Panc1 (cell line): ENCODE measurements at regions not wholly inside any gene's neighbourhood (a gene's known extent, or its start where the extent isn't known, plus 50 kb on each side); places are given as distances from the start of the nearest gene placed in this dataset.

Source experiments
- ATAC-seq: fragments of 200-7000 bp; cut with Tn5 transposase; 2 replicates; pipeline ENCODE4 v1.9.1; 2020; ENCODE audit warnings: mild to moderate bottlenecking, moderate library complexity
- BruUV-seq: library from RNA; stranded (reverse); fragments of 400-500 nt; replicated peaks from 2 replicates; lab custom pipeline; 2021; lab: Mats Ljungman, UMichigan
- CTCF ChIA-PET: fragments of 300-600 bp; sonication (Branson Sonifier 250); formaldehyde crosslinking; loops from one replicate; lab custom pipeline; 2022; ENCODE audit warnings: antibody characterized with exemption; lab: Charles Lee
- POLR2A ChIA-PET: fragments of 300-600 bp; sonication (Branson Sonifier 250); formaldehyde crosslinking; loops from one replicate; lab custom pipeline; 2022; ENCODE audit warnings: antibody characterized with exemption; lab: Charles Lee
- DNase-seq: peaks from one replicate; pipeline ENCODE4 v3.0.0-alpha.2; 2010; ENCODE audit warnings: low read depth, low spot score
- H3K27ac ChIP-seq: 2 replicates; pipeline ENCODE4 v1.5.1; 2011; ENCODE audit warnings: mild to moderate bottlenecking, low read length, inconsistent platforms
- H3K27me3 ChIP-seq: fragments of 200-500 bp; sonication (Bioruptor generic); 2 replicates; pipeline ENCODE4 v1.6.0; 2014; ENCODE audit warnings: low read length, inconsistent platforms; ENCODE audit not compliant: control insufficient read depth, insufficient read depth
- H3K36me3 ChIP-seq: fragments of 200-500 bp; sonication (Bioruptor generic); 2 replicates; pipeline ENCODE4 v1.5.1; 2014; ENCODE audit warnings: inconsistent platforms, mild to moderate bottlenecking, low read length, moderate library complexity; ENCODE audit not compliant: control insufficient read depth, insufficient read depth
- H3K4me1 ChIP-seq: 2 replicates; pipeline ENCODE4 v1.5.1; 2011; ENCODE audit warnings: inconsistent platforms, mild to moderate bottlenecking, low read length, moderate library complexity; ENCODE audit not compliant: control insufficient read depth, insufficient read depth
- H3K4me3 ChIP-seq, 2 experiments: 2 replicates each; pipeline ENCODE4 v1.5.1; 2011 to 2012; ENCODE audit warnings: low read depth in 2 of 2, low read length in 2 of 2, mild to moderate bottlenecking in 2 of 2, inconsistent platforms in 1 of 2, moderate library complexity in 1 of 2
- H3K9me3 ChIP-seq: fragments of 200-500 bp; sonication (Bioruptor generic); 2 replicates; pipeline ENCODE4 v1.5.1; 2014; ENCODE audit warnings: low read depth, mild to moderate bottlenecking, inconsistent platforms, low read length, moderate library complexity; ENCODE audit not compliant: control insufficient read depth, insufficient read depth
- POLR2AphosphoS5 ChIP-seq: IDR thresholded peaks from 2 replicates; pipeline ENCODE4 v1.6.1; 2012; ENCODE audit warnings: mild to moderate bottlenecking, low read depth, low read length, moderate library complexity
- SIN3A ChIP-seq: IDR thresholded peaks from 2 replicates; pipeline ENCODE4 v1.6.1; 2012; ENCODE audit warnings: low read depth, mild to moderate bottlenecking, low read length, moderate library complexity, borderline replicate concordance; ENCODE audit not compliant: insufficient read depth
- TCF7L2 ChIP-seq: IDR thresholded peaks from 2 replicates; pipeline ENCODE4 v1.6.1; 2011; ENCODE audit warnings: mild to moderate bottlenecking, low read depth, low read length, inconsistent platforms
- in situ Hi-C: cut with HindIII; loops from 2 replicates; pipeline ENCODE4 v1.10.0; 2016; ENCODE audit warnings: low sequenced_read_pairs, low pct_unique_long_range_greater_than_20kb
- intact Hi-C: fragments of 100-400 bp; cut with micrococcal nuclease; formaldehyde crosslinking; loops from one replicate; pipeline ENCODE4 v1.10.0; 2022; ENCODE audit not compliant: unreplicated experiment
- TF ChIP-seq, protein P1 (sequence below), 2 experiments: IDR thresholded peaks; 2 replicates each; pipeline ENCODE4 v1.6.1; 2011 to 2012; ENCODE audit warnings: low read depth in 2 of 2, control low read depth in 1 of 2, low read length in 1 of 2, mild to moderate bottlenecking in 1 of 2, moderate library complexity in 1 of 2; ENCODE audit not compliant: insufficient read depth in 1 of 2
- TF ChIP-seq, protein P2 (sequence below): fragments of 450-650 bp; IDR thresholded peaks from 2 replicates; pipeline ENCODE4 v1.5.1; 2017; ENCODE audit warnings: mild to moderate bottlenecking

DNA sequence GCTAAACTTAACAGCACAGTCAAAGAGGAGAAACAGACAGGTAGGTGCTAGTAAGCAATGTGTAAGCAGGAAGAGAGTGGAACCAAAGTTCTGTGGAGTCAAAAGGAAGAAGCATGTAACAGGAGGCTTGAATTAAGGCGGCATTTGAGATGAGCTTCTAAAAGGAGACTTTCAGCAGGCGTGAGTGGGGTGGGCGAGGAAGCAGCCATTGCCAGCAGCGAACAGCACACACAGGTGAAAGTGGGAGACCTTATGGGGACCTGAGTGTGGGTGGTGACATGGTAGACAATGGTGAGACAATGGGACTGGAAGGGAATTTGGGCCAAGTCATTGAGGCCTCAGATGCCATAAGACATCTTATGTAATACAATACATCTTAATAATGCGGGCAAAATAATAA, 195.0 kb downstream of the PAX1 start:
- POLR2A ChIA-PET: no interaction called here

DNA sequence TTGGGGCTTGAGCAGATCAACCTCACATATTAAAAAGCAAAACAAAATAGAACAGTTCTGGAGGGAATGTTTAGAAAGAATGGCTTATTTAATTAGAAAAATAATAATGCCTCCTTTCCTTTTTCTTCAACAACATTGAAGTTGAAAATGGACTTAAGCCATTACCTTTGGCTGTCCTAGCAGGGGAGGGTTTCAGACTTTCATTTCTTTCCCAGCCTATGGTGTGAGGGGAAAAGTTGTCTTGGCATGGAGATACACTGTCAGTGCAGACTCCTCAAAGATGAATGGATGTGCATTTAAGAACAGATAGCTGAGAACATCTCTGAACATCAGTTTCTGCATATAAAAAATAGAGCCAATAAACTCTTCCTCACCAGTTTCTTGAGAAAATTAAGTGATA, 169.5 kb downstream of the PAX1 start:
- in situ Hi-C loops: no loop called here
- CTCF ChIA-PET: no interaction called here

More for the DNA sequence above, 195.0 kb downstream of the PAX1 start:
- DNase-seq (no peak), ATAC-seq (no peak)
- intact Hi-C loops (no loop called here), in situ Hi-C loops (no loop called here)
- H3K4me3 ChIP-seq: no peak overlapping the region
- TF ChIP-seq TCF7L2: no peak
- TF ChIP-seq, protein P1, sequence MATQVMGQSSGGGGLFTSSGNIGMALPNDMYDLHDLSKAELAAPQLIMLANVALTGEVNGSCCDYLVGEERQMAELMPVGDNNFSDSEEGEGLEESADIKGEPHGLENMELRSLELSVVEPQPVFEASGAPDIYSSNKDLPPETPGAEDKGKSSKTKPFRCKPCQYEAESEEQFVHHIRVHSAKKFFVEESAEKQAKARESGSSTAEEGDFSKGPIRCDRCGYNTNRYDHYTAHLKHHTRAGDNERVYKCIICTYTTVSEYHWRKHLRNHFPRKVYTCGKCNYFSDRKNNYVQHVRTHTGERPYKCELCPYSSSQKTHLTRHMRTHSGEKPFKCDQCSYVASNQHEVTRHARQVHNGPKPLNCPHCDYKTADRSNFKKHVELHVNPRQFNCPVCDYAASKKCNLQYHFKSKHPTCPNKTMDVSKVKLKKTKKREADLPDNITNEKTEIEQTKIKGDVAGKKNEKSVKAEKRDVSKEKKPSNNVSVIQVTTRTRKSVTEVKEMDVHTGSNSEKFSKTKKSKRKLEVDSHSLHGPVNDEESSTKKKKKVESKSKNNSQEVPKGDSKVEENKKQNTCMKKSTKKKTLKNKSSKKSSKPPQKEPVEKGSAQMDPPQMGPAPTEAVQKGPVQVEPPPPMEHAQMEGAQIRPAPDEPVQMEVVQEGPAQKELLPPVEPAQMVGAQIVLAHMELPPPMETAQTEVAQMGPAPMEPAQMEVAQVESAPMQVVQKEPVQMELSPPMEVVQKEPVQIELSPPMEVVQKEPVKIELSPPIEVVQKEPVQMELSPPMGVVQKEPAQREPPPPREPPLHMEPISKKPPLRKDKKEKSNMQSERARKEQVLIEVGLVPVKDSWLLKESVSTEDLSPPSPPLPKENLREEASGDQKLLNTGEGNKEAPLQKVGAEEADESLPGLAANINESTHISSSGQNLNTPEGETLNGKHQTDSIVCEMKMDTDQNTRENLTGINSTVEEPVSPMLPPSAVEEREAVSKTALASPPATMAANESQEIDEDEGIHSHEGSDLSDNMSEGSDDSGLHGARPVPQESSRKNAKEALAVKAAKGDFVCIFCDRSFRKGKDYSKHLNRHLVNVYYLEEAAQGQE (IDR thresholded peaks at IDR 0.05; ENCODE audit: insufficient read depth in 1 of 2, low read depth in 2 of 2, low read length in 1 of 2): no peak
- no peak for TF ChIP-seq SIN3A
- TF ChIP-seq, protein P2, sequence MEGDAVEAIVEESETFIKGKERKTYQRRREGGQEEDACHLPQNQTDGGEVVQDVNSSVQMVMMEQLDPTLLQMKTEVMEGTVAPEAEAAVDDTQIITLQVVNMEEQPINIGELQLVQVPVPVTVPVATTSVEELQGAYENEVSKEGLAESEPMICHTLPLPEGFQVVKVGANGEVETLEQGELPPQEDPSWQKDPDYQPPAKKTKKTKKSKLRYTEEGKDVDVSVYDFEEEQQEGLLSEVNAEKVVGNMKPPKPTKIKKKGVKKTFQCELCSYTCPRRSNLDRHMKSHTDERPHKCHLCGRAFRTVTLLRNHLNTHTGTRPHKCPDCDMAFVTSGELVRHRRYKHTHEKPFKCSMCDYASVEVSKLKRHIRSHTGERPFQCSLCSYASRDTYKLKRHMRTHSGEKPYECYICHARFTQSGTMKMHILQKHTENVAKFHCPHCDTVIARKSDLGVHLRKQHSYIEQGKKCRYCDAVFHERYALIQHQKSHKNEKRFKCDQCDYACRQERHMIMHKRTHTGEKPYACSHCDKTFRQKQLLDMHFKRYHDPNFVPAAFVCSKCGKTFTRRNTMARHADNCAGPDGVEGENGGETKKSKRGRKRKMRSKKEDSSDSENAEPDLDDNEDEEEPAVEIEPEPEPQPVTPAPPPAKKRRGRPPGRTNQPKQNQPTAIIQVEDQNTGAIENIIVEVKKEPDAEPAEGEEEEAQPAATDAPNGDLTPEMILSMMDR: no peak
- TF ChIP-seq POLR2AphosphoS5: no peak
- no peak overlapping the region for H3K27ac ChIP-seq
- CTCF ChIA-PET: no interaction called here
- H3K27me3 ChIP-seq: no peaks in the 10 kb centered on the region
- no TSS peak for BruUV-seq
- H3K9me3 ChIP-seq: no peaks in the 10 kb centered on the region
- no peaks in the 10 kb centered on the region for H3K4me1 ChIP-seq
- no peaks in the 10 kb centered on the region for H3K36me3 ChIP-seq

More for the DNA sequence above, 169.5 kb downstream of the PAX1 start:
- Histone ChIP-seq H3K4me3 (no peak overlapping the region), H3K4me1 (no peaks in the 10 kb centered on the region), H3K36me3 (no peaks in the 10 kb centered on the region), H3K27ac (no peak overlapping the region), H3K9me3 (no peaks in the 10 kb centered on the region), H3K27me3 (no peaks in the 10 kb centered on the region)
- DNase-seq (no peak), ATAC-seq (no peak)
- TF ChIP-seq, protein P1 (IDR thresholded peaks at IDR 0.05; ENCODE audit: insufficient read depth in 1 of 2, low read depth in 2 of 2, low read length in 1 of 2): no peak
- no peak for TF ChIP-seq SIN3A
- intact Hi-C loops: no loop called here
- BruUV-seq: no TSS peak
- POLR2A ChIA-PET: no interaction called here
